ENCODE measurements at regions not wholly inside any gene's neighbourhood (a gene's known extent, or its start where the extent isn't known, plus 50 kb on each side); places are given as distances from the start of the nearest gene placed in this dataset.

GRCh38 chr2:106991866-106992265 lies 105.9 kb upstream of the ST6GAL2 start:
- H3K4me3 Mint-ChIP-seq: no peak overlapping the region
- Histone ChIP-seq H3K9me3 (replicated peaks in 1 of 2; ENCODE audit: control insufficient read depth in 1 of 2, insufficient read depth in 1 of 2, low read length in 2 of 2) (peaks cover 3 to 4% of the 10 kb centered on the region in 2 donors), H3K4me2 (replicated peaks; ENCODE audit: extremely low read depth, low read length, poor library complexity, severe bottlenecking) (no peak overlapping the region), H3K4me1 (ENCODE audit: control insufficient read depth in 1 of 2, insufficient read depth in 2 of 2, low read length in 2 of 2) (no peaks in the 10 kb centered on the region), H2AFZ (ENCODE audit: insufficient read depth, low read depth, low read length, poor library complexity, severe bottlenecking) (no peak overlapping the region), H3K27ac (ENCODE audit: low read depth in 1 of 2, low read length in 2 of 2) (no peak overlapping the region), H3K4me3 (replicated peaks in 1 of 3; ENCODE audit: low read depth in 2 of 3, low read length in 3 of 3) (no peak overlapping the region), H3K36me3 (replicated peaks in 1 of 2; ENCODE audit: control insufficient read depth in 1 of 2, insufficient read depth in 2 of 2, low read length in 2 of 2) (no peaks in the 10 kb centered on the region), H3K27me3 (ENCODE audit: control insufficient read depth in 2 of 2, insufficient read depth in 2 of 2, low read length in 2 of 2) (no peaks in the 10 kb centered on the region), H3K9ac (ENCODE audit: insufficient read depth, low read length, poor library complexity, severe bottlenecking) (no peak overlapping the region), H4K20me1 (ENCODE audit: insufficient read depth, low read length) (no peaks in the 10 kb centered on the region), H3K79me2 (ENCODE audit: insufficient read depth, low read length) (no peaks in the 10 kb centered on the region)
- H3K36me3 Mint-ChIP-seq: no peaks in the 10 kb centered on the region
- no peak overlapping the region for H3K27ac Mint-ChIP-seq
- no peaks in the 10 kb centered on the region for H3K4me1 Mint-ChIP-seq
- WGBS (ENCODE audit: insufficient coverage): 83% methylated on average over 1 of the region's 2 CpGs
- no peak for TF ChIP-seq CTCF (IDR thresholded peaks at IDR 0.05)
- intact Hi-C loops (cut with micrococcal nuclease): no loop called here
- H3K27me3 Mint-ChIP-seq (ENCODE audit: low read depth in 3 of 3): peaks cover 0 to 5% (median 0%) of the 10 kb centered on the region in 3 donors
- H3K9me3 Mint-ChIP-seq: peaks cover 3 to 13% (median 6%) of the 10 kb centered on the region in 7 donors
- DNase-seq: no peak

GRCh38 chr2:106995556-106995955 lies 109.6 kb upstream of the ST6GAL2 start:
- Histone ChIP-seq H3K9me3 (replicated peaks in 1 of 2; ENCODE audit: control insufficient read depth in 1 of 2, insufficient read depth in 1 of 2, low read length in 2 of 2) (peaks cover 3 to 4% of the 10 kb centered on the region in 2 donors), H3K4me2 (replicated peaks; ENCODE audit: extremely low read depth, low read length, poor library complexity, severe bottlenecking) (no peak overlapping the region), H3K27ac (ENCODE audit: low read depth in 1 of 2, low read length in 2 of 2) (no peak overlapping the region), H3K4me1 (ENCODE audit: control insufficient read depth in 1 of 2, insufficient read depth in 2 of 2, low read length in 2 of 2) (no peaks in the 10 kb centered on the region), H3K4me3 (replicated peaks in 1 of 3; ENCODE audit: low read depth in 2 of 3, low read length in 3 of 3) (no peak overlapping the region), H3K27me3 (ENCODE audit: control insufficient read depth in 2 of 2, insufficient read depth in 2 of 2, low read length in 2 of 2) (no peaks in the 10 kb centered on the region), H3K9ac (ENCODE audit: insufficient read depth, low read length, poor library complexity, severe bottlenecking) (no peak overlapping the region), H3K36me3 (replicated peaks in 1 of 2; ENCODE audit: control insufficient read depth in 1 of 2, insufficient read depth in 2 of 2, low read length in 2 of 2) (no peaks in the 10 kb centered on the region), H4K20me1 (ENCODE audit: insufficient read depth, low read length) (no peaks in the 10 kb centered on the region), H2AFZ (ENCODE audit: insufficient read depth, low read depth, low read length, poor library complexity, severe bottlenecking) (no peak overlapping the region), H3K79me2 (ENCODE audit: insufficient read depth, low read length) (no peaks in the 10 kb centered on the region)
- H3K4me3 Mint-ChIP-seq: no peak overlapping the region
- H3K9me3 Mint-ChIP-seq: peaks cover 7 to 17% (median 10%) of the 10 kb centered on the region in 7 donors
- 18% methylated on average over 3 of the region's 7 CpGs for WGBS (ENCODE audit: insufficient coverage)
- intact Hi-C loops (cut with micrococcal nuclease): no loop called here
- H3K27me3 Mint-ChIP-seq (ENCODE audit: low read depth in 3 of 3): peaks cover 0 to 7% (median 0%) of the 10 kb centered on the region in 3 donors
- TF ChIP-seq CTCF (IDR thresholded peaks at IDR 0.05): no peak
- H3K27ac Mint-ChIP-seq: no peak overlapping the region
- H3K36me3 Mint-ChIP-seq: no peaks in the 10 kb centered on the region
- no peak for DNase-seq
- no peaks in the 10 kb centered on the region for H3K4me1 Mint-ChIP-seq

Measured in CD14-positive monocyte (primary cell).